ENCODE measurements at regions not wholly inside any gene's neighbourhood (a gene's known extent, or its start where the extent isn't known, plus 50 kb on each side); places are given as distances from the start of the nearest gene placed in this dataset.

DNA sequence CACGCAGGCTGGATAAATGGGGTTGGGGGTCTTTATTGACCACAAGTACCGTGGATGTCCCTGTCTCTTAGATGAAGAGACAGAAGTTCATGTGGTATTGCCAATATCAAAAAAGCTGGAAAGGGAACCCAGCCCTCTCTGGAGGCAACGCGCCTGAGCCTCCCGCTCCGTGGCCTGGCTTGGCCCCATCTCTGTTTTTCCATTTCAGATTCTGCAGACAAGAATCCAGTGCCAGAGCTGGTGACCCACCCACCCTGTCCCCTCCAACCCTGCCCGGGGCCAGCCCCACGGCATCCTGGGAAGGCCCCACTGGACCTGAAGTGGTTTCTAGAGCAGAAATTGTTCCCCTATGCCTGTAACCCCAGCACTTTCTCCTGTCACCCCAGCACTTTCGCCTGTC, 57.7 kb downstream of the PTPRS start:
- TF ChIP-seq, protein P1, sequence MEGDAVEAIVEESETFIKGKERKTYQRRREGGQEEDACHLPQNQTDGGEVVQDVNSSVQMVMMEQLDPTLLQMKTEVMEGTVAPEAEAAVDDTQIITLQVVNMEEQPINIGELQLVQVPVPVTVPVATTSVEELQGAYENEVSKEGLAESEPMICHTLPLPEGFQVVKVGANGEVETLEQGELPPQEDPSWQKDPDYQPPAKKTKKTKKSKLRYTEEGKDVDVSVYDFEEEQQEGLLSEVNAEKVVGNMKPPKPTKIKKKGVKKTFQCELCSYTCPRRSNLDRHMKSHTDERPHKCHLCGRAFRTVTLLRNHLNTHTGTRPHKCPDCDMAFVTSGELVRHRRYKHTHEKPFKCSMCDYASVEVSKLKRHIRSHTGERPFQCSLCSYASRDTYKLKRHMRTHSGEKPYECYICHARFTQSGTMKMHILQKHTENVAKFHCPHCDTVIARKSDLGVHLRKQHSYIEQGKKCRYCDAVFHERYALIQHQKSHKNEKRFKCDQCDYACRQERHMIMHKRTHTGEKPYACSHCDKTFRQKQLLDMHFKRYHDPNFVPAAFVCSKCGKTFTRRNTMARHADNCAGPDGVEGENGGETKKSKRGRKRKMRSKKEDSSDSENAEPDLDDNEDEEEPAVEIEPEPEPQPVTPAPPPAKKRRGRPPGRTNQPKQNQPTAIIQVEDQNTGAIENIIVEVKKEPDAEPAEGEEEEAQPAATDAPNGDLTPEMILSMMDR (IDR thresholded peaks at IDR 0.05), result no peak
- TF ChIP-seq POLR2A (IDR thresholded peaks at IDR 0.05) (no peak), POLR2AphosphoS5 (IDR thresholded peaks at IDR 0.05) (no peak), EP300 (IDR thresholded peaks at IDR 0.05) (no peak)

All from gastroesophageal sphincter (tissue), 3 donors.